Panc1 (cell line): ENCODE measurements at regions not wholly inside any gene's neighbourhood (a gene's known extent, or its start where the extent isn't known, plus 50 kb on each side); places are given as distances from the start of the nearest gene placed in this dataset.

Experiments used
- ATAC-seq: fragments of 200-7000 bp; cut with Tn5 transposase; 2 replicates; pipeline ENCODE4 v1.9.1; 2020; ENCODE audit warnings: mild to moderate bottlenecking, moderate library complexity
- BruUV-seq: library from RNA; stranded (reverse); fragments of 400-500 nt; replicated peaks from 2 replicates; lab custom pipeline; 2021; lab: Mats Ljungman, UMichigan
- CTCF ChIA-PET: fragments of 300-600 bp; sonication (Branson Sonifier 250); formaldehyde crosslinking; loops from one replicate; lab custom pipeline; 2022; ENCODE audit warnings: antibody characterized with exemption; lab: Charles Lee
- POLR2A ChIA-PET: fragments of 300-600 bp; sonication (Branson Sonifier 250); formaldehyde crosslinking; loops from one replicate; lab custom pipeline; 2022; ENCODE audit warnings: antibody characterized with exemption; lab: Charles Lee
- DNase-seq: peaks from one replicate; pipeline ENCODE4 v3.0.0-alpha.2; 2010; ENCODE audit warnings: low read depth, low spot score
- H3K27ac ChIP-seq: 2 replicates; pipeline ENCODE4 v1.5.1; 2011; ENCODE audit warnings: mild to moderate bottlenecking, low read length, inconsistent platforms
- H3K27me3 ChIP-seq: fragments of 200-500 bp; sonication (Bioruptor generic); 2 replicates; pipeline ENCODE4 v1.6.0; 2014; ENCODE audit warnings: low read length, inconsistent platforms; ENCODE audit not compliant: control insufficient read depth, insufficient read depth
- H3K36me3 ChIP-seq: fragments of 200-500 bp; sonication (Bioruptor generic); 2 replicates; pipeline ENCODE4 v1.5.1; 2014; ENCODE audit warnings: inconsistent platforms, mild to moderate bottlenecking, low read length, moderate library complexity; ENCODE audit not compliant: control insufficient read depth, insufficient read depth
- H3K4me1 ChIP-seq: 2 replicates; pipeline ENCODE4 v1.5.1; 2011; ENCODE audit warnings: inconsistent platforms, mild to moderate bottlenecking, low read length, moderate library complexity; ENCODE audit not compliant: control insufficient read depth, insufficient read depth
- H3K4me3 ChIP-seq, 2 experiments: 2 replicates each; pipeline ENCODE4 v1.5.1; 2011 to 2012; ENCODE audit warnings: low read depth in 2 of 2, low read length in 2 of 2, mild to moderate bottlenecking in 2 of 2, inconsistent platforms in 1 of 2, moderate library complexity in 1 of 2
- H3K9me3 ChIP-seq: fragments of 200-500 bp; sonication (Bioruptor generic); 2 replicates; pipeline ENCODE4 v1.5.1; 2014; ENCODE audit warnings: low read depth, mild to moderate bottlenecking, inconsistent platforms, low read length, moderate library complexity; ENCODE audit not compliant: control insufficient read depth, insufficient read depth
- POLR2AphosphoS5 ChIP-seq: IDR thresholded peaks from 2 replicates; pipeline ENCODE4 v1.6.1; 2012; ENCODE audit warnings: mild to moderate bottlenecking, low read depth, low read length, moderate library complexity
- SIN3A ChIP-seq: IDR thresholded peaks from 2 replicates; pipeline ENCODE4 v1.6.1; 2012; ENCODE audit warnings: low read depth, mild to moderate bottlenecking, low read length, moderate library complexity, borderline replicate concordance; ENCODE audit not compliant: insufficient read depth
- TCF7L2 ChIP-seq: IDR thresholded peaks from 2 replicates; pipeline ENCODE4 v1.6.1; 2011; ENCODE audit warnings: mild to moderate bottlenecking, low read depth, low read length, inconsistent platforms
- in situ Hi-C: cut with HindIII; loops from 2 replicates; pipeline ENCODE4 v1.10.0; 2016; ENCODE audit warnings: low sequenced_read_pairs, low pct_unique_long_range_greater_than_20kb
- intact Hi-C: fragments of 100-400 bp; cut with micrococcal nuclease; formaldehyde crosslinking; loops from one replicate; pipeline ENCODE4 v1.10.0; 2022; ENCODE audit not compliant: unreplicated experiment
- TF ChIP-seq, protein P1 (sequence below), 2 experiments: IDR thresholded peaks; 2 replicates each; pipeline ENCODE4 v1.6.1; 2011 to 2012; ENCODE audit warnings: low read depth in 2 of 2, control low read depth in 1 of 2, low read length in 1 of 2, mild to moderate bottlenecking in 1 of 2, moderate library complexity in 1 of 2; ENCODE audit not compliant: insufficient read depth in 1 of 2
- TF ChIP-seq, protein P2 (sequence below): fragments of 450-650 bp; IDR thresholded peaks from 2 replicates; pipeline ENCODE4 v1.5.1; 2017; ENCODE audit warnings: mild to moderate bottlenecking

DNA sequence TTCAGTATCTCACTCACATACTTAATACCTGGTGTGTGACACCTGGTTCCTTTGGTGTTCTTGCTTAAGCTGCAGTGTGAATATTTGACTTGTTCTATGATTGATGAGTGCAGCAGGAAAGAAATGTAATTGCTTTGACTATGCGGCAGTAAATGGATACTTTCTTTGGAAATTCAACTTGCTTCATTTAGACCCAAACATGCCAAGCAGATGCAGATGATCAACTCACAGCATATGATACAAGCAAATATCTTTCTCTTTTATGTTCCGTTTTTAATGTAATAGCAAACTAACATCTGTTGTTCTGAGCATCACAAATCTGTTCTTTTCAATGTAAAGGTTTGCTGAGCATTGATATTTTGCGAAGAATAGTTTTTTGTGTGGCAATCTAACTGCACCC, 549.5 kb downstream of the C4orf33 start:
- in situ Hi-C loops: no loop called here
- ChIA-PET CTCF (no interaction called here), POLR2A (no interaction called here)
- H3K4me3 ChIP-seq: no peak overlapping the region
- no peaks in the 10 kb centered on the region for H3K9me3 ChIP-seq
- DNase-seq (no peak), ATAC-seq (no peak)
- H3K4me1 ChIP-seq: no peaks in the 10 kb centered on the region
- no TSS peak for BruUV-seq
- intact Hi-C loops: no loop called here
- no peaks in the 10 kb centered on the region for H3K36me3 ChIP-seq
- TF ChIP-seq POLR2AphosphoS5 (no peak), SIN3A (no peak), TCF7L2 (no peak)
- TF ChIP-seq, protein P1, sequence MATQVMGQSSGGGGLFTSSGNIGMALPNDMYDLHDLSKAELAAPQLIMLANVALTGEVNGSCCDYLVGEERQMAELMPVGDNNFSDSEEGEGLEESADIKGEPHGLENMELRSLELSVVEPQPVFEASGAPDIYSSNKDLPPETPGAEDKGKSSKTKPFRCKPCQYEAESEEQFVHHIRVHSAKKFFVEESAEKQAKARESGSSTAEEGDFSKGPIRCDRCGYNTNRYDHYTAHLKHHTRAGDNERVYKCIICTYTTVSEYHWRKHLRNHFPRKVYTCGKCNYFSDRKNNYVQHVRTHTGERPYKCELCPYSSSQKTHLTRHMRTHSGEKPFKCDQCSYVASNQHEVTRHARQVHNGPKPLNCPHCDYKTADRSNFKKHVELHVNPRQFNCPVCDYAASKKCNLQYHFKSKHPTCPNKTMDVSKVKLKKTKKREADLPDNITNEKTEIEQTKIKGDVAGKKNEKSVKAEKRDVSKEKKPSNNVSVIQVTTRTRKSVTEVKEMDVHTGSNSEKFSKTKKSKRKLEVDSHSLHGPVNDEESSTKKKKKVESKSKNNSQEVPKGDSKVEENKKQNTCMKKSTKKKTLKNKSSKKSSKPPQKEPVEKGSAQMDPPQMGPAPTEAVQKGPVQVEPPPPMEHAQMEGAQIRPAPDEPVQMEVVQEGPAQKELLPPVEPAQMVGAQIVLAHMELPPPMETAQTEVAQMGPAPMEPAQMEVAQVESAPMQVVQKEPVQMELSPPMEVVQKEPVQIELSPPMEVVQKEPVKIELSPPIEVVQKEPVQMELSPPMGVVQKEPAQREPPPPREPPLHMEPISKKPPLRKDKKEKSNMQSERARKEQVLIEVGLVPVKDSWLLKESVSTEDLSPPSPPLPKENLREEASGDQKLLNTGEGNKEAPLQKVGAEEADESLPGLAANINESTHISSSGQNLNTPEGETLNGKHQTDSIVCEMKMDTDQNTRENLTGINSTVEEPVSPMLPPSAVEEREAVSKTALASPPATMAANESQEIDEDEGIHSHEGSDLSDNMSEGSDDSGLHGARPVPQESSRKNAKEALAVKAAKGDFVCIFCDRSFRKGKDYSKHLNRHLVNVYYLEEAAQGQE (IDR thresholded peaks at IDR 0.05; ENCODE audit: insufficient read depth in 1 of 2, low read depth in 2 of 2, low read length in 1 of 2): no peak
- TF ChIP-seq, protein P2, sequence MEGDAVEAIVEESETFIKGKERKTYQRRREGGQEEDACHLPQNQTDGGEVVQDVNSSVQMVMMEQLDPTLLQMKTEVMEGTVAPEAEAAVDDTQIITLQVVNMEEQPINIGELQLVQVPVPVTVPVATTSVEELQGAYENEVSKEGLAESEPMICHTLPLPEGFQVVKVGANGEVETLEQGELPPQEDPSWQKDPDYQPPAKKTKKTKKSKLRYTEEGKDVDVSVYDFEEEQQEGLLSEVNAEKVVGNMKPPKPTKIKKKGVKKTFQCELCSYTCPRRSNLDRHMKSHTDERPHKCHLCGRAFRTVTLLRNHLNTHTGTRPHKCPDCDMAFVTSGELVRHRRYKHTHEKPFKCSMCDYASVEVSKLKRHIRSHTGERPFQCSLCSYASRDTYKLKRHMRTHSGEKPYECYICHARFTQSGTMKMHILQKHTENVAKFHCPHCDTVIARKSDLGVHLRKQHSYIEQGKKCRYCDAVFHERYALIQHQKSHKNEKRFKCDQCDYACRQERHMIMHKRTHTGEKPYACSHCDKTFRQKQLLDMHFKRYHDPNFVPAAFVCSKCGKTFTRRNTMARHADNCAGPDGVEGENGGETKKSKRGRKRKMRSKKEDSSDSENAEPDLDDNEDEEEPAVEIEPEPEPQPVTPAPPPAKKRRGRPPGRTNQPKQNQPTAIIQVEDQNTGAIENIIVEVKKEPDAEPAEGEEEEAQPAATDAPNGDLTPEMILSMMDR: no peak
- no peak overlapping the region for H3K27ac ChIP-seq
- H3K27me3 ChIP-seq: no peaks in the 10 kb centered on the region

DNA sequence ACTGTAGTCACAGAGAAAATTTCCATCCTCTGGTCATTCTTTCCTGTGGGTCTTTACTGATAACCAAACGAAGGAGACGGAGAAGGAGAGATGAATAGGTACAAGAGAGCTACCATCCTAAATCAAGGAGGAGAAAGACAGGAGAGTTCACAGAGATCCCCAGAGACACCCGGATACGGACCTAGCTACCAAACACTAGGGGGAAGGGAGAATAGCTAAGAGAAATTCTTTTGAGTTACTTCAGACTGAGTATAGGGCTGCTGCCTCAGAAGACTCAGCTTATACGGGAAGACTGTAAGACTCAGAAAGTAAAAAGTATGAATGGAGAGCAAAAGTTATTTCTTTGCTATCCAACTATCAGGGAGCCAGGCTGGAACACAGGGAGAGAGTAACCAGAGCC, 572.1 kb downstream of the C4orf33 start:
- DNase-seq: no peak
- H3K4me3 ChIP-seq: no peak overlapping the region
- H3K9me3 ChIP-seq: no peaks in the 10 kb centered on the region
- no peak for ATAC-seq
- no peaks in the 10 kb centered on the region for H3K4me1 ChIP-seq
- no peak overlapping the region for H3K27ac ChIP-seq
- no TSS peak for BruUV-seq
- in situ Hi-C loops (no loop called here), intact Hi-C loops (no loop called here)
- H3K27me3 ChIP-seq: no peaks in the 10 kb centered on the region
- ChIA-PET POLR2A (no interaction called here), CTCF (no interaction called here)
- H3K36me3 ChIP-seq: no peaks in the 10 kb centered on the region
- TF ChIP-seq SIN3A (no peak), POLR2AphosphoS5 (no peak), TCF7L2 (no peak)
- TF ChIP-seq, protein P2: no peak
- TF ChIP-seq, protein P1 (IDR thresholded peaks at IDR 0.05; ENCODE audit: insufficient read depth in 1 of 2, low read depth in 2 of 2, low read length in 1 of 2): no peak
